Choroid plexus epithelial cell (primary cell): ENCODE measurements at regions not wholly inside any gene's neighbourhood (a gene's known extent, or its start where the extent isn't known, plus 50 kb on each side); places are given as distances from the start of the nearest gene placed in this dataset.
A peak's percentile ranks its signal among the peaks of the same experiment; 100 is the strongest.
"Not testable (repeated sequence)": the region's sequence is repeated elsewhere in the genome, so short reads cannot be mapped to it uniquely, and the experiment has no call there.

Experiments used
- DNase-seq: peaks from one replicate; pipeline ENCODE4 v3.0.0-alpha.2; 2010; ENCODE audit warnings: low read depth
- H3K4me3 ChIP-seq: 2 replicates; pipeline ENCODE4 v1.5.1; 2011; ENCODE audit warnings: low read depth, mild to moderate bottlenecking, control low read depth, low read length, moderate library complexity
- TF ChIP-seq, protein P1 (sequence below): conservative IDR thresholded peaks from 2 replicates; pipeline ENCODE4 v1.5.1; 2011; ENCODE audit warnings: low read depth, mild to moderate bottlenecking, control low read depth, inconsistent platforms, low read length, moderate library complexity

DNA sequence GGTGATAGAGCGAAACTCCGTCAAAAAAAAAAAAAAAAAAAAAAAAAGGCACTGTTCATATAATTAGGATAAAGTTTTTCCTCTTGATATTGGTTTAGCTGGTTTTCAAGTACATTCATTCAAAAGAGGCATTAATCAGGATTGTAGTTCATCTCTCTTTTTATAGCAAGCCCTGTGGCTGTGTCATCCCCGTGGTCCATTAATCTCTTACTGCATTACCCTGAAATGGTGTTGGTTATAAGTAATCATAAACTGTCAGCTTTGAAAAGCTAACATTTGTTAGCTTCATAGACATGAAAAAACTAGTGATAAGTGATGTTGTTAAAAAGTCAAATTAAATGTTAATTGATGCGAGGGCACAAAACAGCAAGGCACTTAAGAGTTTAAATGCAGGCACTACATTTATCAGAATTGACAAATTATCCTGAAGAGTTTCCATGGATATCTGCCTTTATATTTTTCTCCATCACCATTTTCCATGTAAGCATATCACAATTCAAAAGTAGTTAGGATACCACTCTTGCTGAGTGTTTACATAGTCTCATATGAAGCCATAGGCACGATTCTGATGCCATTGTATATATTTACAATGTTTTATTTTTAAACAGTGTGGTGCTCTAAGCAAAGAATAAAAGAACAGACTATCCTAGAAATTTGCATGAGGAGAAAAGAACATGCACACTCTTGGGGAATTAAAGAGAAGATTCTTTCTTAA lies 193.1 kb downstream of the OTOL1 start:
- no peak for DNase-seq
- H3K4me3 ChIP-seq = no peak overlapping the region
- TF ChIP-seq, protein P1, sequence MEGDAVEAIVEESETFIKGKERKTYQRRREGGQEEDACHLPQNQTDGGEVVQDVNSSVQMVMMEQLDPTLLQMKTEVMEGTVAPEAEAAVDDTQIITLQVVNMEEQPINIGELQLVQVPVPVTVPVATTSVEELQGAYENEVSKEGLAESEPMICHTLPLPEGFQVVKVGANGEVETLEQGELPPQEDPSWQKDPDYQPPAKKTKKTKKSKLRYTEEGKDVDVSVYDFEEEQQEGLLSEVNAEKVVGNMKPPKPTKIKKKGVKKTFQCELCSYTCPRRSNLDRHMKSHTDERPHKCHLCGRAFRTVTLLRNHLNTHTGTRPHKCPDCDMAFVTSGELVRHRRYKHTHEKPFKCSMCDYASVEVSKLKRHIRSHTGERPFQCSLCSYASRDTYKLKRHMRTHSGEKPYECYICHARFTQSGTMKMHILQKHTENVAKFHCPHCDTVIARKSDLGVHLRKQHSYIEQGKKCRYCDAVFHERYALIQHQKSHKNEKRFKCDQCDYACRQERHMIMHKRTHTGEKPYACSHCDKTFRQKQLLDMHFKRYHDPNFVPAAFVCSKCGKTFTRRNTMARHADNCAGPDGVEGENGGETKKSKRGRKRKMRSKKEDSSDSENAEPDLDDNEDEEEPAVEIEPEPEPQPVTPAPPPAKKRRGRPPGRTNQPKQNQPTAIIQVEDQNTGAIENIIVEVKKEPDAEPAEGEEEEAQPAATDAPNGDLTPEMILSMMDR = no peak

DNA sequence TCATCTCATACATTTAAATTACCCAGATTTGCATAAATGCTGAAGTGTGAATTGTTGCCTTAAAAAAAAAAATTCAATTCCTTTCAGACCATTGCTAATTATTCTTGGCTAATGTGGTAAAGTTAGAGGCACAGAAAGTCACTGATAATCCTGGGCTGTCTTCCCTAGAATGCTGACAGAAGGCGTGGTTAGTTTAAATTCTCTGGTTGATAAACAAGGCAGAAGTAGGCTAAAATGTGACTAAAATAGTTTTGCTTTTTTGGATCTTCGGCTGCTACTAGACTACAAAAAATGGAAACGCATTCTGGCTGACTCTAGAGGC lies 193.7 kb downstream of the OTOL1 start:
- TF ChIP-seq, protein P1 = no peak
- no peak overlapping the region for H3K4me3 ChIP-seq

DNA sequence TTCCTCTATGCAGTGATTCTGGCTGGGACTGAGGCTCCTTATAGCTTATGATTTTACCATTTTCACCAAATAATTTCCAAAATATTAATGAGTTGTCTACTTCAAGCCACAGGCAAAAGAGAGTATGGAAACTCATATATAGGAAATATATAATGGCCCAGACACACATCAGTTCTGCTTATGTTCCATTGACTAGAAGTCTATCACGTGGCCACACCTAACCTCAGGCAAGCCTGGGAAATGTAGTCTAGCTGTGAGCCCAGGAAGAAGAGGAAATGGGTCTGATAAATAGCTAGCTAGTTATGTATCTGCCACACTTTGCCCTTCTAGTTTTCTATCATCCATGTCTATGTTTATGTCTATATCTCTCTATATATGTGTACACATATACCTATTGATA lies 195.1 kb downstream of the OTOL1 start:
- TF ChIP-seq, protein P1 = no peak

More for the DNA sequence above, 193.7 kb downstream of the OTOL1 start:
- DNase-seq = no peak

DNA sequence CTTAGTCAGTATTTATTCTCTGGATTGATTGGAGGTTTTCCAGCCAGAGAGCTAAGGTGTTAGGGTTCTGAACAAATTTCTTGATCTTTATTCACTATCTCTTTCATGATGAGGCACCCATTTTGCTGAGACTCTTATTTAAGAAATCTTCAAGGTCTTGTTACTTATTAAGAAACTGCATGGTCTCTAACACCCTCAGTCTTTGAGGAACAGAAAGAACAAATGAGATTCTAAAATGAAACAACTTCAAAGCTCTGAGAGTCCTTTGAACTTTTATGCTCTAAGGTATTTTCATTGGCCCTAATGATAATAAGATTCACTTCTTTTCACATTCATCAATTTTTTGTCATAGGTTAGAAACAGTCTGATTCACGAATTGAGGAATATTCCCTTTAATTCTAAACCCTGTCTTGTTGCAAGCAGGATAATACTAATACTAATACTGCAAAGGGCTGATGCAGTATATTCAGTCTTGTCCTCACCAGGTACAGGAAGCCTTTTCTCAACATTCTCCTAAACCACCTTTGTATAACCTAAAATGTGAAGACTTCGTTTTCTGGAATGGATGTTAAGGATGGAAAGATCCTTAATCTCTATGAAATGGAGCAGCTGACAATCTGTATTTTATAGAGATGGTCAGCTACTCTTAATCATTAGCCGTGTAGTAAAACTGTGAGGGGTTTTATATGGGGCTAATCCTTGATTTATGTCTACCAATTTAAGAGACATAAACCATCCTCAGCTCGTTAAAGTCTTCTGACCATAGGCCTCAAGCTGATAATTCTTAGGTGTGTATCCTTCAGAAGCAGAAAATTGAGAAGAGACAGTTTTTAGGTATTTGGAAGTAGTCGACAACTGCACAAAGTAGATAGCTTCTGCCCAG lies 198.3 kb downstream of the OTOL1 start:
- TF ChIP-seq, protein P1 = no peak
- no peak overlapping the region for H3K4me3 ChIP-seq

More for the DNA sequence above, 195.1 kb downstream of the OTOL1 start:
- no peak overlapping the region for H3K4me3 ChIP-seq
- DNase-seq = no peak

DNA sequence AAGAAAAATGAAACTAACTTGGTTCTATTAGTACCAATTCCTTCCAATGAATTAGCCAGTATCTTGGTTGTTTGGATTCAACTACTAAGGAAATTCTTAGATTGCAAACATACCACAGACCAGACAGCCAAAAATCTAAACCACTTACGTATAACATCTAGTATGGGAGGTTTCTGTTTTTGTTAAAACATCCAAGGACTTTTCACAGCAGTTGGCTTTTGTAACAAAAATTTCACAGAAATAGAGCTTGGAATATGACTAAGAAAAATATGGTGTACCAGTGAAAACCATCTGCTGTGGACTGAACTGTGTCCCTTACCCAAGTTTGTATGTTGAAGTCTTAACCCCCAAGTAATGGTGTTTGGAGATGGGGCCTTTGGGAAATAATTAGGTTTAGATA lies 199.2 kb downstream of the OTOL1 start:
- TF ChIP-seq, protein P1 = no peak
- DNase-seq = peak; percentile 3
- no peak overlapping the region for H3K4me3 ChIP-seq

More for the DNA sequence above, 198.3 kb downstream of the OTOL1 start:
- no peak for DNase-seq

DNA sequence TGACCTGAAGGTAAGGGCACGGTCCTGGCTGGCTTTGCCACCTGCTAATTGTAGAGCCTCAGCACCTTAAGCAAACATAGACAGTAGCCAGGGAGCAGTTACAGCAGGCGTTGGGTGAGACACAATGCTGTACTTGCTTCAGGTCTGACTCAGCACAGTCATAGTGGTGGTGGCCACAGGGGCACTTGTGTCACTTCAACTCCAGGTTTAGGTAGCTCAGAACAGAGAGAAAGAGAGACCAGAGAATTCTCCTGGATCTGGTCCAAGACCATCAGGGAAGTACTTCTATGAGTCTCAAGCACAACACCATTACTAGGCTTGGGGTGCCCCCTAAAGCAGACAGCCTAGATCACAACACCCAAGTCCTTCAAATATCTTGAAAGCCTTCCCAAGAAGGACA lies 204.4 kb downstream of the OTOL1 start:
- TF ChIP-seq, protein P1 = no peak

DNA sequence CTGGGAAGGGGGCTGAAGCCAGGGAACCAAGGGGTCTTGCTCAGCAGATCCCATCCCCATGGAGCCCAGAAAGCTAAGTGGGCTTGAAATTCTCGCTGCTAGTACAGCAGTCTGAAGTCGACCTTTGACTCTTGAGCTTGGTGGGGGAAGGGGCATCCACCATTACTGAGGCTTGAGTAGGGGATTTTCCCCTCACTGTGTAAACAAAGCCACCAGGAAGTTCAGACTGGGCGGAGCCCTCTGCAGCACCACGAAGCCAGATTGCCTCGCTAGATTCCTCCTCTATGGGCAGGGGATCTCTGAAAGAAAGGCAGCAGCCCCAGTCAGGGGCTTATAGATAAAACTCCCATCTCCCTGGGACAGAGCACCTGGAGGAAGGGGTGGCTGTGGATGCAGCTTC lies 210.6 kb downstream of the OTOL1 start:
- H3K4me3 ChIP-seq, DNase-seq: not testable (repeated sequence)

More for the DNA sequence above, 204.4 kb downstream of the OTOL1 start:
- DNase-seq = no peak
- no peak overlapping the region for H3K4me3 ChIP-seq
